T-cell (primary cell): ENCODE measurements at regions not wholly inside any gene's neighbourhood (a gene's known extent, or its start where the extent isn't known, plus 50 kb on each side); places are given as distances from the start of the nearest gene placed in this dataset.

Experiments
- ATAC-seq, 4 experiments: fragments of 200-7000 bp in 3 of 4; fragments of 150-1000 bp in 1 of 4; cut with Tn5 transposase; replicated peaks in 1 of 4; 1 replicate in 3 of 4; 2 replicates in 1 of 4; pipeline ENCODE4 v1.10.0; 2021; ENCODE audit warnings: moderate library complexity in 3 of 4, mild to moderate bottlenecking in 2 of 4, moderate number of reproducible peaks in 1 of 4
- CTCF ChIA-PET, 2 donors: fragments of 300-600 bp; sonication (Branson Sonifier 250); formaldehyde crosslinking; loops; one replicate each; lab custom pipeline; 2022; ENCODE audit warnings: antibody characterized with exemption in 2 of 2; lab: Charles Lee
- POLR2A ChIA-PET, 2 donors: fragments of 300-600 bp; sonication (Branson Sonifier 250); formaldehyde crosslinking; loops; one replicate each; lab custom pipeline; 2022; ENCODE audit warnings: antibody characterized with exemption in 2 of 2; lab: Charles Lee
- DNase-seq, 35 experiments: peaks; one replicate each; pipeline versions ENCODE4 v3.0.0 to v3.0.0-alpha.2; 2013 to 2023
- H3K27ac ChIP-seq: one replicate; pipeline ENCODE4 v1.5.1; 2013; ENCODE audit warnings: low read length
- H3K27me3 ChIP-seq, 2 experiments: replicated peaks in 1 of 2; 1 replicate in 1 of 2; 2 replicates in 1 of 2; pipeline versions ENCODE4 v1.6.1 to v1.7.0; 2013; ENCODE audit warnings: low read length in 1 of 2, mixed read lengths in 1 of 2; ENCODE audit not compliant: control insufficient read depth in 2 of 2, insufficient read depth in 2 of 2; ENCODE audit errors: extremely low read depth in 1 of 2
- H3K36me3 ChIP-seq, 2 donors: 1 replicate in 1 of 2; 2 replicates in 1 of 2; pipeline versions ENCODE4 v1.6.1 to v1.7.0; 2013; ENCODE audit warnings: low read length in 1 of 2; ENCODE audit not compliant: control insufficient read depth in 2 of 2, insufficient read depth in 1 of 2; ENCODE audit errors: extremely low read depth in 1 of 2
- H3K4me1 ChIP-seq, 2 experiments: 1 replicate in 1 of 2; 2 replicates in 1 of 2; pipeline versions ENCODE4 v1.6.1 to v1.7.0; 2013; ENCODE audit warnings: low read length in 2 of 2, mixed read lengths in 1 of 2; ENCODE audit not compliant: insufficient read depth in 2 of 2, control insufficient read depth in 1 of 2; ENCODE audit errors: extremely low read depth in 1 of 2
- H3K4me3 ChIP-seq, 2 donors: 1 replicate in 1 of 2; 2 replicates in 1 of 2; pipeline versions ENCODE4 v1.5.1 to v1.7.0; 2013; ENCODE audit warnings: mild to moderate bottlenecking in 2 of 2, low read length in 1 of 2, moderate library complexity in 1 of 2; ENCODE audit not compliant: control insufficient read depth in 1 of 2; ENCODE audit errors: extremely low read depth in 1 of 2
- H3K9me3 ChIP-seq: 2 replicates; pipeline ENCODE4 v1.7.0; 2013
- H3K27ac Mint-ChIP-seq, 2 donors: one replicate each; pipeline ENCODE4 v1.8.0; 2020 to 2021; ENCODE audit warnings: mild to moderate bottlenecking in 2 of 2, mixed read lengths in 2 of 2
- H3K27me3 Mint-ChIP-seq, 2 donors: one replicate each; pipeline ENCODE4 v1.8.0; 2021 to 2022; ENCODE audit warnings: mixed read lengths in 2 of 2
- H3K36me3 Mint-ChIP-seq: one replicate; pipeline ENCODE4 v1.8.0; 2021; ENCODE audit warnings: mixed read lengths
- H3K4me1 Mint-ChIP-seq, 3 donors: one replicate each; pipeline ENCODE4 v1.8.0; 2020 to 2022; ENCODE audit warnings: mixed read lengths in 3 of 3, mild to moderate bottlenecking in 1 of 3
- H3K4me3 Mint-ChIP-seq, 3 donors: one replicate each; pipeline ENCODE4 v1.8.0; 2020 to 2022; ENCODE audit warnings: mild to moderate bottlenecking in 3 of 3, mixed read lengths in 3 of 3, moderate library complexity in 3 of 3
- H3K9me3 Mint-ChIP-seq, 3 donors: one replicate each; pipeline ENCODE4 v1.8.0; 2020 to 2022; ENCODE audit warnings: mixed read lengths in 3 of 3
- WGBS: methylation state at CpG from one replicate; pipeline ENCODE4 v1.1.5; 2013; ENCODE audit warnings: missing lambda C conversion rate; ENCODE audit not compliant: insufficient coverage; 5-methylcytosine and 5-hydroxymethylcytosine counted together

GRCh38 chr5:3508395-3508794, 87.2 kb upstream of the IRX1 start:
- Histone ChIP-seq H3K27ac (no peak overlapping the region), H3K4me3 (no peak overlapping the region), H3K27me3 (peaks cover 0 to 4% of the 10 kb centered on the region in 2 experiments), H3K4me1 (no peaks in the 10 kb centered on the region), H3K36me3 (no peaks in the 10 kb centered on the region), H3K9me3 (no peaks in the 10 kb centered on the region)
- Mint-ChIP-seq H3K27ac (no peak overlapping the region), H3K27me3 (no peaks in the 10 kb centered on the region), H3K4me3 (no peak overlapping the region), H3K4me1 (no peaks in the 10 kb centered on the region), H3K36me3 (no peaks in the 10 kb centered on the region), H3K9me3 (peaks cover 8 to 19% (median 18%) of the 10 kb centered on the region in 3 donors)
- ChIA-PET POLR2A (interaction anchor here in 1 of 2 donors (0.6 kb wide), 1 partner anchor 1047 kb away, joined by 3 read pairs; no protein-coding TSS in a partner anchor), CTCF (interaction anchor here in 1 of 2 donors (0.6 kb wide), 1 partner anchor 16 kb away, joined by 5 read pairs; no protein-coding TSS in a partner anchor)
- 100% methylated on average over 1 of the region's 3 CpGs for WGBS
- ATAC-seq (no peak), DNase-seq (no peak)

- Histone ChIP-seq H3K27me3 (no peaks in the 10 kb centered on the region), H3K27ac (no peak overlapping the region), H3K36me3 (no peaks in the 10 kb centered on the region), H3K9me3 (no peaks in the 10 kb centered on the region), H3K4me3 (no peak overlapping the region), H3K4me1 (no peaks in the 10 kb centered on the region)
- H3K27me3 Mint-ChIP-seq: no peaks in the 10 kb centered on the region
- peaks cover 0 to 17% (median 16%) of the 10 kb centered on the region in 3 donors for H3K9me3 Mint-ChIP-seq
- no peaks in the 10 kb centered on the region for H3K4me1 Mint-ChIP-seq
- ChIA-PET POLR2A (no interaction called here), CTCF (no interaction called here)
- no peaks in the 10 kb centered on the region for H3K36me3 Mint-ChIP-seq
- H3K4me3 Mint-ChIP-seq: no peak overlapping the region
- no peak for DNase-seq
- WGBS: 77% methylated on average over 10 of the region's 18 CpGs
- H3K27ac Mint-ChIP-seq: no peak overlapping the region
- no peak for ATAC-seq
Observed at GRCh38 chr5:3490957-3491507, 104.6 kb upstream of the IRX1 start.

GRCh38 chr5:3489239-3489843, 106.3 kb upstream of the IRX1 start:
- H3K27me3 Mint-ChIP-seq: no peaks in the 10 kb centered on the region
- no peaks in the 10 kb centered on the region for H3K36me3 ChIP-seq
- no peak overlapping the region for H3K27ac Mint-ChIP-seq
- no peak overlapping the region for H3K4me3 Mint-ChIP-seq
- H3K27ac ChIP-seq: no peak overlapping the region
- H3K4me1 ChIP-seq: no peaks in the 10 kb centered on the region
- DNase-seq (no peak), ATAC-seq (no peak)
- no peaks in the 10 kb centered on the region for H3K4me1 Mint-ChIP-seq
- POLR2A ChIA-PET: no interaction called here
- H3K27me3 ChIP-seq: no peaks in the 10 kb centered on the region
- CTCF ChIA-PET: no interaction called here
- no peaks in the 10 kb centered on the region for H3K9me3 ChIP-seq
- H3K4me3 ChIP-seq: no peak overlapping the region
- 87% methylated on average over 8 of the region's 21 CpGs for WGBS
- H3K36me3 Mint-ChIP-seq: no peaks in the 10 kb centered on the region
- peaks cover 3 to 14% (median 12%) of the 10 kb centered on the region in 3 donors for H3K9me3 Mint-ChIP-seq

GRCh38 chr5:3484836-3485235, 110.8 kb upstream of the IRX1 start:
- H3K9me3 Mint-ChIP-seq: peaks cover 2 to 14% (median 8%) of the 10 kb centered on the region in 3 donors
- ChIA-PET POLR2A (no interaction called here), CTCF (no interaction called here)
- DNase-seq (no peak), ATAC-seq (no peak)
- H3K27ac Mint-ChIP-seq: no peak overlapping the region
- no peaks in the 10 kb centered on the region for H3K27me3 ChIP-seq
- no peaks in the 10 kb centered on the region for H3K4me1 ChIP-seq
- no peaks in the 10 kb centered on the region for H3K36me3 ChIP-seq
- WGBS: 88% methylated on average over 3 of the region's 5 CpGs
- no peaks in the 10 kb centered on the region for H3K9me3 ChIP-seq
- no peak overlapping the region for H3K27ac ChIP-seq
- H3K4me3 Mint-ChIP-seq: no peak overlapping the region
- H3K4me1 Mint-ChIP-seq: no peaks in the 10 kb centered on the region
- no peaks in the 10 kb centered on the region for H3K36me3 Mint-ChIP-seq
- H3K4me3 ChIP-seq: no peak overlapping the region
- no peaks in the 10 kb centered on the region for H3K27me3 Mint-ChIP-seq

- Histone ChIP-seq H3K9me3 (no peaks in the 10 kb centered on the region), H3K4me3 (no peak overlapping the region), H3K27ac (no peak overlapping the region), H3K27me3 (no peaks in the 10 kb centered on the region), H3K4me1 (no peaks in the 10 kb centered on the region), H3K36me3 (no peaks in the 10 kb centered on the region)
- 33% methylated on average over 2 of the region's 3 CpGs for WGBS
- Mint-ChIP-seq H3K9me3 (peaks cover 2 to 20% (median 8%) of the 10 kb centered on the region in 3 donors), H3K36me3 (no peaks in the 10 kb centered on the region), H3K4me1 (no peaks in the 10 kb centered on the region), H3K27ac (no peak overlapping the region), H3K4me3 (no peak overlapping the region), H3K27me3 (no peaks in the 10 kb centered on the region)
- ATAC-seq (no peak), DNase-seq (no peak)
- POLR2A ChIA-PET: no interaction called here
- CTCF ChIA-PET: no interaction called here
Observed at GRCh38 chr5:3481175-3481574, 114.5 kb upstream of the IRX1 start.

- no peak overlapping the region for H3K27ac Mint-ChIP-seq
- Histone ChIP-seq H3K4me1 (no peaks in the 10 kb centered on the region), H3K27me3 (no peaks in the 10 kb centered on the region), H3K36me3 (no peaks in the 10 kb centered on the region), H3K9me3 (no peaks in the 10 kb centered on the region), H3K4me3 (no peak overlapping the region), H3K27ac (no peak overlapping the region)
- no peak overlapping the region for H3K4me3 Mint-ChIP-seq
- no peaks in the 10 kb centered on the region for H3K36me3 Mint-ChIP-seq
- ATAC-seq (no peak), DNase-seq (no peak)
- H3K9me3 Mint-ChIP-seq: peaks cover 2 to 9% (median 5%) of the 10 kb centered on the region in 3 donors
- POLR2A ChIA-PET: no interaction called here
- CTCF ChIA-PET: no interaction called here
- WGBS: 92% methylated on average over 1 of the region's 1 CpG
- H3K27me3 Mint-ChIP-seq: no peaks in the 10 kb centered on the region
- H3K4me1 Mint-ChIP-seq: no peaks in the 10 kb centered on the region
Observed at GRCh38 chr5:3475674-3476073, 120.0 kb upstream of the IRX1 start.
